ENCODE measurements at regions not wholly inside any gene's neighbourhood (a gene's known extent, or its start where the extent isn't known, plus 50 kb on each side); places are given as distances from the start of the nearest gene placed in this dataset.

DNA sequence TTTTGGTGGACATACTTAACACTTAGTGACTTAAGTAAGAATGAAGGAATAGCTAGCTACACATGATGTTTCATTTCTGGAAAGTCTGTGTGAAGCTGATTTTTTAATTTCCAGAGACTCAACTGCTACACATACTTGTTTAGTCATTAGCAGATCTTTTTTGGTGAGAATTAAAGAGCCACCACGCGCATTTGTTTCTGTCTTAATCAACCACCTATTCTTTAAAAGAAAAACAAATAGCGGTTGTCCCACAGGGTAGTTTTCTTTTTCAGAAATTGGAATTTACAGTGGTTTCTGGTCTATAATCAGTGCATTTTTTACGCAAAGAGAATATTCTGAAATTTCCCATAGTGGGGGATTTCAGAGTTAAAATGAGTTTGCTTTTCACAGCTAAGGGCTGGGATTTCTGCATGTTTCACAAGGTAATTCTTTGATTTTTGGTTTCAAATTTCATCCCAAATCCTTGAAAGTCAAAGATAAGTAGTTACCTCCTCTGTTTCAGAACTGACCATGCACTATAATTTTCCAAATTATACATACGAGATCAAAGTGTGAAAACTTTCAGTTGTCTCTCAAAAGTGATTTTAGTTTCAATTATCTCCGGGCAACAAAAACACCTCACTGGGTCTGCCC lies 631.0 kb upstream of the GRM7 start:
- H3K9me3 ChIP-seq (ENCODE audit: control insufficient read depth, insufficient read depth, low read length): no peaks in the 10 kb centered on the region
- no peaks in the 10 kb centered on the region for H3K4me1 ChIP-seq (ENCODE audit: insufficient read depth, low read length)
- H3K36me3 ChIP-seq (ENCODE audit: insufficient read depth, low read length): no peaks in the 10 kb centered on the region
- no peak overlapping the region for H3K9ac ChIP-seq (ENCODE audit: low read depth, low read length)

DNA sequence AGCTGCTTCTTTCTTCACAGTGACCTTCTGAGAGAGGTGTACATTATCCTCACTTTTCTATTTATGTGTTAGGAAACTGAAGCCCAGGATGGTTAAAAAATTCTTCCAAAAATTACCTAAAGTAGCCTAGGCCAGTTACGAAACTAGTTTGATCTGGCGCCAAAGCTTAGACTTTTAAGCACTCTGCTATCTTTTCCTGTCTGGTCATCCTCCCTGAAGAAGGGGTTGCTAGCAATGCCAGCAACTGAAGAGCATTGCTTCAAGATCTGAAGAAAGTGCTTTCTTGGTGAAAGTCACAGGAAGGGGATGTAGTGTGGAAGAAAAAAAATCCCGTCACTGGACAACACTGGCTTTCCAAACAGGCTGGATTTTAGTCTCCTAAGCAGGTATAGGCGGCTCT lies 618.8 kb upstream of the GRM7 start:
- Histone ChIP-seq H3K36me3 (ENCODE audit: insufficient read depth, low read length) (no peaks in the 10 kb centered on the region), H3K4me1 (ENCODE audit: insufficient read depth, low read length) (no peaks in the 10 kb centered on the region), H3K9ac (ENCODE audit: low read depth, low read length) (no peak overlapping the region), H3K9me3 (ENCODE audit: control insufficient read depth, insufficient read depth, low read length) (no peaks in the 10 kb centered on the region)

DNA sequence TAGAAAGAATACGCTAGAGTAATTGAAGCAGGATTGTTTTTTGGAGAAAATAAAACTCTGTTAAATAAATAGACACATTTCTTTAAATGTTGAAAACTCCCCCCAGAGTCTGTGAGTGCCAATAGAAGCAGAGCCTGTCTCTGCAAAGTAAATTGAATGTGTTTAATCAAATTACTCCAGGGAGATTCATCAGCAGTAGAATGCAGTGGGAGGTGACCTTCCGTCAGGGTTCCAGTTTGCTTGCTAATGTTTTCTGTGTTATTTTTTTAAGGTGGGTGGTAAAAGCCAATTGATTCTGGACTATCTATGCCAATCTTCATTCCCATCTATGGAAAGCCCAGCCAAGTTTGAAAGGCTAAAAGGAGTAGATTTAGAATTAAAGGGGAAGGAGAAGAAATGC lies 612.4 kb upstream of the GRM7 start:
- H3K9me3 ChIP-seq (ENCODE audit: control insufficient read depth, insufficient read depth, low read length): no peaks in the 10 kb centered on the region
- no peak overlapping the region for H3K9ac ChIP-seq (ENCODE audit: low read depth, low read length)
- no peaks in the 10 kb centered on the region for H3K4me1 ChIP-seq (ENCODE audit: insufficient read depth, low read length)
- H3K36me3 ChIP-seq (ENCODE audit: insufficient read depth, low read length): no peaks in the 10 kb centered on the region

DNA sequence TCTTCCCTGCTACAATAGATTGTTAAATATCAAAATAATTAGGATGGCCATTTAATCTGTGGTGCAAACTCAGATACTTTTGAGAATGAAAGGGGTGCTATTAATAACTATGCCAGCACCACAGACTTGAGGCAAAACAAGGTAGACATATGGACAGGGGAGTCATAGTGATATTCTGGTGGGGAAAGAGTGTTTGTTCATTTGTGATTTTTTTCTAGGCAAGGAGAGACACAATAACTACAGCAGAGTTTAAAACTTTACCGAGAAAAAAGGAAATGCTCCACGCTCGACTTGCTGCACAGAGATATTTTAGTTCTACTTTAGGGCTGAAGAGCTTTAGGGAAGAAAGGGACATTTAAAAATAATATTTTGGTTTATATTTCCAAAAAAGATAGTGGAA lies 611.2 kb upstream of the GRM7 start:
- Histone ChIP-seq H3K9me3 (ENCODE audit: control insufficient read depth, insufficient read depth, low read length) (no peaks in the 10 kb centered on the region; the same call in 1 of the 2 replicates), H3K36me3 (ENCODE audit: insufficient read depth, low read length) (no peaks in the 10 kb centered on the region), H3K4me1 (ENCODE audit: insufficient read depth, low read length) (no peaks in the 10 kb centered on the region), H3K9ac (ENCODE audit: low read depth, low read length) (no peak overlapping the region)

DNA sequence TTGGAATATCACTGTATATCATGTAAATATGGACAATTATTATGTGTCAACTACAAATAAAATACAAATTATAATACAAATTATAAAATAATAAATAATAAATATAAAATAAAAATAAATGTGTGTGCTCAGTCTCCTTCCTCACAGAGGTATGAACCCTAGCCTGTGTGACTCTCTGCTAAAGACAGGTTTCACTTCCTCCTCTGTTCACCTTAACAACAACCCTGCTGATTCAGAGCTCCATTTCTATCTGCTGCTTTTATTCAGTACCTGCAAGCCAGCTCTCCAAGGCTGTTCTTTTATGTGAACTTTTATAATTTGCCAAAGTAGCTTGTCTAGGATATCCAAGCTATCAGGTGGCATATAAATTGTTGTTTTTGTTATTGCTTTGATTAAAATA lies 610.7 kb upstream of the GRM7 start:
- Histone ChIP-seq H3K36me3 (ENCODE audit: insufficient read depth, low read length) (no peaks in the 10 kb centered on the region), H3K4me1 (ENCODE audit: insufficient read depth, low read length) (no peaks in the 10 kb centered on the region), H3K9me3 (ENCODE audit: control insufficient read depth, insufficient read depth, low read length) (no peaks in the 10 kb centered on the region; the same call in 1 of the 2 replicates), H3K9ac (ENCODE audit: low read depth, low read length) (no peak overlapping the region)

DNA sequence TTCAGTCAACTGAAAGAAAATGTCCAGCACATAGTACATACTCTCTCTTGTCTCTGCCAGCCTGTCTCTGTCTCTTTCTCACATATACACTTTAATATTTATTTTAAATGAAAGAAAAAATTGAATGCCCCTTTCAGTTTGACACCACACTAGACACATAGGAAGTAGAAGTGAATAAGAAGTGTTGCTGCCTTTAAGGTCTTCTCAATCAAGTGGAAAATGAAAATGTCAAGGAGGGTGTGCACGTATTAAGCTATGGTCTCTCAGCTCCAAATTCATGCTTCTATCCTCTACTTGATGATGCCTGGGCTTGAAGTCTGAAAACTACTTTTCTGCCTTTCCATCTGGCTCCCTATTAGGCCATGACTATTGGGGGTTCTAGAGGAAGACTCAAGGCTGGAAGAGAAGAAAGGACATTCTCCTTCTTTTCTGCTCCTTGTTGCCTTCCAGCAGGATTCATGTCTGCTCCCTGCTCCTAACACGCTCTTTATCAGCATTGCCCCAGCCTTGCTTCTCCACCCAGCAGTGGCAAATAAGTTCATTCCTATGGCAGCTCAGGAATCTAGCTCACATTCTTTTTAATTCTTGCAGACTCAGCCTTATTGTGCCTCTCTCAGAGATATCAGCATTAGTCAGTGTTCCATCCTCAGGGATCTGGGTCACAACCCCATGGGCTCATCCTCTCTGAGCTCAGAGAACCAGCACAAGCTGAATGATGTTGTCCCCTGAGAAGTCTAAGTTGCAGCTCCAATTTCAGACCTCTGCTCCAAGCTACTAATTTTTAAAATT lies 609.1 kb upstream of the GRM7 start:
- no peak overlapping the region for H3K9ac ChIP-seq (ENCODE audit: low read depth, low read length)
- no peaks in the 10 kb centered on the region for H3K36me3 ChIP-seq (ENCODE audit: insufficient read depth, low read length)
- no peaks in the 10 kb centered on the region for H3K4me1 ChIP-seq (ENCODE audit: insufficient read depth, low read length)
- no peaks in the 10 kb centered on the region; the same call in 1 of the 2 replicates for H3K9me3 ChIP-seq (ENCODE audit: control insufficient read depth, insufficient read depth, low read length)

DNA sequence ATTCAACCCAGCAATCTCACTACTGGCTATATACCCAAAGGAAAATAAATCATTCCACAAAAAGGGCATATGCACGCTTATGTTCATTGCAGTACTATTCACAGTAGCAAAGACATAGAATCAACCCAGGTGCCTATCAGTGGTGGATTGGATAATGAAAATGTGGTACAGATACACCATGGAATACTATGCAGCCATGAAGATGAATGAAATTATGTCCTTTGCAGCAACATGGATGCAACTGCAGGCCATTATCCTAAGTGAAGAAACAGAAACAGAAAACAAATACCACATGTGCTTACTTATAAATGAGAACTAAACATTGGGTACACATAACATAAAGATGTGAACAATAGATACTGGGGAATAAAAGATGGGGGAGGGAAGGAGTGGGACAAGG lies 606.4 kb upstream of the GRM7 start:
- H3K4me1 ChIP-seq (ENCODE audit: insufficient read depth, low read length): no peaks in the 10 kb centered on the region
- H3K36me3 ChIP-seq (ENCODE audit: insufficient read depth, low read length): no peaks in the 10 kb centered on the region
- H3K9ac ChIP-seq (ENCODE audit: low read depth, low read length): no peak overlapping the region
- H3K9me3 ChIP-seq (ENCODE audit: control insufficient read depth, insufficient read depth, low read length): no peaks in the 10 kb centered on the region; the same call in 1 of the 2 replicates

DNA sequence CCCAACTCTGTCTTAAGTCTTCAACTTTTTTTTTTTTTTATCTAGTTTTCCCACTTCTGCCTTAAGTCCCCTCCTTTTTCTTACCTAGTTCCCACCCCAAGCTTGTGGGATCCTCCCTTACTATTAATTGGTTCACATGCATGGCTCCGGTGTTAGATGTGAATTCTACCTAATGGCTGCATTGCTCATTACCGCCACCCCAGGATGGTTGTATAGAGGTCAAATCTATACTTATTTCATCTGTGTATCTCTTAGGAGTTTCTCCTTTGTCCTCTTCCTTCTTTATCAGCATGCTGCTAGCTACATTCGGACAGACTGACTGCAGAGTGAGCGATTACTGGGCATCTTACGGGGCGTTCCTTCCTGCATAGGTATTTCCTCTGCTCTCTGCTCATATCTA lies 605.7 kb upstream of the GRM7 start:
- Histone ChIP-seq H3K9ac (ENCODE audit: low read depth, low read length) (no peak overlapping the region), H3K36me3 (ENCODE audit: insufficient read depth, low read length) (no peaks in the 10 kb centered on the region), H3K9me3 (ENCODE audit: control insufficient read depth, insufficient read depth, low read length) (no peaks in the 10 kb centered on the region; the same call in 1 of the 2 replicates), H3K4me1 (ENCODE audit: insufficient read depth, low read length) (no peaks in the 10 kb centered on the region)

DNA sequence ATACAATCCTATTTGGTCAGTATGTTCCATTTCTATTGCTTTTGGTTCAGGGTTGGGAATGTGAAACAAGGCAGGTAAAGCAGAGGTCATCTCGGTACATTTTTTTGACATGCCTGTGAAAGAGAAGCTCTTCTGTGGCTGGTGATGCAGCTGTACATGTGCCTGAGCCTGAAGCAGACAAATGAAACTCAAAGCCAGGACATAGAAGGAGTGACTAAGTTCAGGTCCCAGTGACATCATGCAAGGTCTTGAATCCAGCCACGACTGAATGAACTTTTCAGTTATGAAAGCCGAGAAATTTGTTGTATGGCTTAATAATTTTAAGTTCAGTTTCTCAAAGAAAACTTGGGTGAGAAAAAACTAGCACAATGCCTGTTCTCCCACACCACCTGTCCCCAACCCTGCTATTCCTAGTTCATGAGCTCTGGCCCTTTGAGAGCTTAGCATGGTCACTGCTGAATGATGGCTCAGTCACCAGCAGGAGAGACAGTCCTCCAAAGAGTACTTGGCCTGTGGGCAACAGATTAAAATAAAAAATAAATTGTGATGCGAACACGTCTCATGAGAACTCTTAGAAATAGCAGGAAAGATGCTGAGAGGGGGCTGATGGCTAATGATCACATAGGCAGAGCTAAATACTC lies 600.2 kb upstream of the GRM7 start:
- H3K9ac ChIP-seq (ENCODE audit: low read depth, low read length): no peak overlapping the region
- H3K9me3 ChIP-seq (ENCODE audit: control insufficient read depth, insufficient read depth, low read length): no peaks in the 10 kb centered on the region

DNA sequence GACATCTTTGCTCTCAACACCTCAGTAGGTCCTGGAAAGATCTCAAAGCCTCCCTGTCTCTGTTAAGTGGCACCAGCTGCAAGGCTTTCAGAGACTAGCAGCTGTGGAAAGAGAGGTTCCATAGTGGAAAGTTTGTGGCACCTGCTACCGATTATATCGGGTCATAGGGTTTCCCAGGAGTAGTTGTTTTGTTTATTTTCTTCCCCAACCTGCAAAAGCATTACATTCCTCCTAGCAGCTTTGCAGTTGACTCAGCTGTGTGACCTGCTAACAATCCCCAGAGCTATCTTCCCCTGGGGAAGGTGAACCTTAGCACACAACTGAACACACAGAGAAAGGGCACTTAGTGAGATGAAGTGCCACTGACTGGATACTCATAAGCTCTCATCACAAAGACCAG lies 598.9 kb upstream of the GRM7 start:
- no peak overlapping the region for H3K9ac ChIP-seq (ENCODE audit: low read depth, low read length)
- H3K4me1 ChIP-seq (ENCODE audit: insufficient read depth, low read length): no peaks in the 10 kb centered on the region
- H3K36me3 ChIP-seq (ENCODE audit: insufficient read depth, low read length): no peaks in the 10 kb centered on the region
- no peaks in the 10 kb centered on the region for H3K9me3 ChIP-seq (ENCODE audit: control insufficient read depth, insufficient read depth, low read length)

More for the DNA sequence above, 600.2 kb upstream of the GRM7 start:
- H3K36me3 ChIP-seq (ENCODE audit: insufficient read depth, low read length): no peaks in the 10 kb centered on the region
- no peaks in the 10 kb centered on the region for H3K4me1 ChIP-seq (ENCODE audit: insufficient read depth, low read length)

DNA sequence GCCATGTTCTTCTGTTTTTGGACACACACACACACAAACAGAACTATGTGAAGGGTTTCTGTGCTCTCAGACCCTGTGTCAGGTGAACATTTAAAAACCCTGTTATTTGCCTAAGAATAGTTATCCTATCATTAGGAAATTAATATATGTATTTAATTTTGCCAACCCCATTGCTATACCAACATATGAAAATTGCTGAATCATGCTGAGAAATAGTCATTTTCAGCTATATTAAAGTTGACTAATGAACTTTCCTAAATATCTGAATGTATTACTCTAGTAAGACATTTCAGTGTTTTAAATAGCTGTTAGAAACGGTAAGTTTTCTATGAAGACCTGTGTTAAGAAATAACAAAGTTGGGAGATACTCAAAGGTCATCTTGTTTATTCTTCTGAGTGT lies 596.9 kb upstream of the GRM7 start:
- Histone ChIP-seq H3K36me3 (ENCODE audit: insufficient read depth, low read length) (no peaks in the 10 kb centered on the region), H3K4me1 (ENCODE audit: insufficient read depth, low read length) (no peaks in the 10 kb centered on the region), H3K9me3 (ENCODE audit: control insufficient read depth, insufficient read depth, low read length) (no peaks in the 10 kb centered on the region), H3K9ac (ENCODE audit: low read depth, low read length) (no peak overlapping the region)

DNA sequence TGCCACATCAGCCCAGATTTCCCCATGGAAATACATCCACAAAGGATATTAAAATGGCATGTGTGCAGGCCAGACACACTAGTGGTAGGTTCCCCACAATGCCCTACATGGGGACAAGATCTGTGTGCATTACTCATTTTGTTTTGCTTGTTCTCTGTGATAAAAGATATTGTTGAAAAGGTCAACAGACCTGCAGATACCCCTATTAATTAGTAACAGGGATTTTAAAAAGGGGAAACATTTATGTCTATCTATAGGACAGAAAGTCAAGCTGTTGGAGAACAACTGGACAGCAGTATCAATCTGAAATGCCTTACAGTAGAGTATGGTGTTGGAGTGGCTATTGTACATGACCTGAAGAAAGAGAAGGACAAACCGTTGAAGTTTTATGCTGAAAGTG lies 596.0 kb upstream of the GRM7 start:
- no peak overlapping the region for H3K9ac ChIP-seq (ENCODE audit: low read depth, low read length)
- no peaks in the 10 kb centered on the region for H3K9me3 ChIP-seq (ENCODE audit: control insufficient read depth, insufficient read depth, low read length)
- H3K36me3 ChIP-seq (ENCODE audit: insufficient read depth, low read length): no peaks in the 10 kb centered on the region
- H3K4me1 ChIP-seq (ENCODE audit: insufficient read depth, low read length): no peaks in the 10 kb centered on the region

DNA sequence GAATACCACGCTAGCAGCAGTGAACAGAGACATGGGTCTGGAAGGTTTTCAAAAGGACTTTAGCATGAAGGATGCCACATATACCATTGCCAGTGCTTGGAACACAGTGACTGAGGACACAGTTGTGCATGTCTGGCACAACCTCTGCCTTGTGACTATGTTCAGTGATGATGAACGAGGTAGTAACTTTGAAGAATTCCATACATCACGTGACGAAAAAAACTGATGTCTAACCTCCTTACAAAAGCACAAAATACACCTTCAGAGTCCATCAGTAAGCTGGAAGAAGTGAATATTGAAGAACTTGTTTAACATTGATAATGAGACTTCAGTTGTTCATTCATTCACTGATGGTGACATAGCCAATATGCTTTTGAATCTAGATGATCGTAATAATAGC lies 594.8 kb upstream of the GRM7 start:
- Histone ChIP-seq H3K4me1 (ENCODE audit: insufficient read depth, low read length) (no peaks in the 10 kb centered on the region), H3K9me3 (ENCODE audit: control insufficient read depth, insufficient read depth, low read length) (no peaks in the 10 kb centered on the region), H3K9ac (ENCODE audit: low read depth, low read length) (no peak overlapping the region), H3K36me3 (ENCODE audit: insufficient read depth, low read length) (no peaks in the 10 kb centered on the region)

DNA sequence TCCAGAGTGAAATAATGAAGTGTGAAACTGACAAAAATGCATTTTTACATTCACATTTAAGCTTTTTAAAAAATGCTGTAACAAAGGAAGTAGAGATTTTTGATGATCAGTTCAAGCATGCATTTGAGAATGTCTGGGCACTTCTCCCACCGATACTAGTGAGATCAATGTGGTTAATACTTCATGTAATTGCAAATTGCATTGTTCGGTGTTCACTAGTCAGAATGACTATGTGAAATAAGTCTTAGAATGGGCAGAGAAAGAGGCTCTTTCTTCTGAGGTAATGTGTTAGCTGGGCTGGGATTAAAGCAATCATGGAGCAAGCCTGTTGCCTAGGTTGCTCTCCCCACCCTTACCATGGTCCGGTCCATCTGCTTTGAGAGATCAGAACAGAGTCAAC lies 587.0 kb upstream of the GRM7 start:
- Histone ChIP-seq H3K4me1 (ENCODE audit: insufficient read depth, low read length) (no peaks in the 10 kb centered on the region), H3K36me3 (ENCODE audit: insufficient read depth, low read length) (no peaks in the 10 kb centered on the region), H3K9ac (ENCODE audit: low read depth, low read length) (no peak overlapping the region), H3K9me3 (ENCODE audit: control insufficient read depth, insufficient read depth, low read length) (no peaks in the 10 kb centered on the region; the same call in 1 of the 2 replicates)

DNA sequence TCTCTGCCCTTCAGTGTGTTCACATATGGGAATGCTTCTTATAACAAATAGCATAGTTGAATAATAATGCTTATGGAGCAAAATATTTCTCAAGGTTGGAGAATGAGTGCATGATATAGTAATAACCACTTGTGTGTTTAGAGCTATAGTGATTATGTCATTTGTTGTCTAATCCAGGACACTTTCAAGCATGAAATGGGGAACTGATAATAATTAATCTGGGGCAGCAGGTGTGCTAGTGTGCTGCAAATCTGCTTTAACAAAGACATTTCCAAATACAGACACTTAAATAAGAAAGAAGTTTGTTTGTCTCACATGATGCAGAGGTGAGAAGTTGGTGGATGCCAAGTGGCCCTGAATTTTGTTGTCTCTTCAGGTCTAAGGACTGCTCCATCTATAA lies 579.3 kb upstream of the GRM7 start:
- H3K9ac ChIP-seq (ENCODE audit: low read depth, low read length): no peak overlapping the region
- no peaks in the 10 kb centered on the region for H3K9me3 ChIP-seq (ENCODE audit: control insufficient read depth, insufficient read depth, low read length)
- no peaks in the 10 kb centered on the region; the same call in 1 of the 2 replicates for H3K4me1 ChIP-seq (ENCODE audit: insufficient read depth, low read length)
- no peaks in the 10 kb centered on the region for H3K36me3 ChIP-seq (ENCODE audit: insufficient read depth, low read length)
